Activated T-helper 1 cell treated with anti-CD3 and anti-CD28 coated beads, Interleukin-12 subunit alpha, Interleukin-12 subunit beta, Interleukin-2, Interleukin-4 antibody, amounts not matched to agents 30 ng/mL and 10 ng/mL and 1 ng/mL, durations not matched to agents 14 hours and 24 hours and 36 hours (primary cell): ENCODE measurements at regions not wholly inside any gene's neighbourhood (a gene's known extent, or its start where the extent isn't known, plus 50 kb on each side); places are given as distances from the start of the nearest gene placed in this dataset.

Source experiments
- DNase-seq: peaks from one replicate; pipeline ENCODE4 v3.0.0; 2021; ENCODE audit warnings: low spot score
- H3K27ac Mint-ChIP-seq: one replicate; pipeline ENCODE4 v1.8.0; 2021; ENCODE audit warnings: mild to moderate bottlenecking, mixed read lengths
- H3K27me3 Mint-ChIP-seq: one replicate; pipeline ENCODE4 v1.8.0; 2022; ENCODE audit warnings: mild to moderate bottlenecking, moderate library complexity, mixed read lengths; ENCODE audit not compliant: insufficient read depth
- H3K36me3 Mint-ChIP-seq: one replicate; pipeline ENCODE4 v1.8.0; 2021; ENCODE audit warnings: low read depth, mixed read lengths
- H3K4me1 Mint-ChIP-seq: one replicate; pipeline ENCODE4 v1.8.0; 2021; ENCODE audit warnings: low read depth, mixed read lengths
- H3K4me3 Mint-ChIP-seq: one replicate; pipeline ENCODE4 v1.8.0; 2021; ENCODE audit warnings: mild to moderate bottlenecking, moderate library complexity, mixed read lengths
- H3K9me3 Mint-ChIP-seq: one replicate; pipeline ENCODE4 v1.8.0; 2021; ENCODE audit warnings: mixed read lengths
- intact Hi-C: fragments of 100-400 bp; cut with micrococcal nuclease; formaldehyde crosslinking; loops from one replicate; pipeline ENCODE4 v1.15.1; 2024

- no peaks in the 10 kb centered on the region for H3K36me3 Mint-ChIP-seq
- peaks cover 3% of the 10 kb centered on the region for H3K27me3 Mint-ChIP-seq
Measured at GRCh38 chr5:67372887-67373286, 176.3 kb upstream of the CD180 start.

GRCh38 chr5:67371924-67372323 lies 175.3 kb upstream of the CD180 start:
- H3K4me3 Mint-ChIP-seq: no peak overlapping the region
- intact Hi-C loops: loop anchor here (10.0 kb wide), 1 partner anchor 883 kb away; no protein-coding TSS in a partner anchor
- peaks cover 3% of the 10 kb centered on the region for H3K27me3 Mint-ChIP-seq
- no peak for DNase-seq
- no peak overlapping the region for H3K27ac Mint-ChIP-seq
- no peaks in the 10 kb centered on the region for H3K4me1 Mint-ChIP-seq
- peaks cover 2% of the 10 kb centered on the region for H3K9me3 Mint-ChIP-seq
- H3K36me3 Mint-ChIP-seq: no peaks in the 10 kb centered on the region

More at GRCh38 chr5:67372887-67373286, 176.3 kb upstream of the CD180 start:
- no peak overlapping the region for H3K27ac Mint-ChIP-seq
- H3K4me1 Mint-ChIP-seq: no peaks in the 10 kb centered on the region
- H3K9me3 Mint-ChIP-seq: peaks cover 2% of the 10 kb centered on the region
- no peak for DNase-seq
- intact Hi-C loops: loop anchor here (10.0 kb wide), 1 partner anchor 882 kb away; no protein-coding TSS in a partner anchor
- no peak overlapping the region for H3K4me3 Mint-ChIP-seq

- no peak overlapping the region for H3K4me3 Mint-ChIP-seq
- no peaks in the 10 kb centered on the region for H3K4me1 Mint-ChIP-seq
- intact Hi-C loops: no loop called here
- no peaks in the 10 kb centered on the region for H3K36me3 Mint-ChIP-seq
- DNase-seq: no peak
- peaks cover 3% of the 10 kb centered on the region for H3K27me3 Mint-ChIP-seq
- H3K27ac Mint-ChIP-seq: no peak overlapping the region
- H3K9me3 Mint-ChIP-seq: peaks cover 2% of the 10 kb centered on the region
Measured at GRCh38 chr5:67366691-67367395, 170.2 kb upstream of the CD180 start.

- Mint-ChIP-seq H3K4me3 (no peak overlapping the region), H3K27ac (no peak overlapping the region), H3K4me1 (no peaks in the 10 kb centered on the region), H3K27me3 (peaks cover 3% of the 10 kb centered on the region), H3K9me3 (peaks cover 2% of the 10 kb centered on the region), H3K36me3 (no peaks in the 10 kb centered on the region)
- no peak for DNase-seq
- intact Hi-C loops: no loop called here
Measured at GRCh38 chr5:67366276-67366675, 169.7 kb upstream of the CD180 start.

- Mint-ChIP-seq H3K27ac (no peak overlapping the region), H3K27me3 (peaks cover 3% of the 10 kb centered on the region), H3K4me3 (no peak overlapping the region), H3K9me3 (peaks cover 2% of the 10 kb centered on the region), H3K36me3 (no peaks in the 10 kb centered on the region), H3K4me1 (peaks cover 9% of the 10 kb centered on the region)
- no peak for DNase-seq
- intact Hi-C loops: no loop called here
Measured at GRCh38 chr5:67364381-67364970, 167.9 kb upstream of the CD180 start.

- peaks cover 9% of the 10 kb centered on the region for H3K4me1 Mint-ChIP-seq
- no peak for DNase-seq
- intact Hi-C loops: no loop called here
- H3K36me3 Mint-ChIP-seq: no peaks in the 10 kb centered on the region
- no peak overlapping the region for H3K4me3 Mint-ChIP-seq
- H3K27me3 Mint-ChIP-seq: peaks cover 3% of the 10 kb centered on the region
- H3K9me3 Mint-ChIP-seq: no peaks in the 10 kb centered on the region
- no peak overlapping the region for H3K27ac Mint-ChIP-seq
Measured at GRCh38 chr5:67363963-67364362, 167.4 kb upstream of the CD180 start.

- no peaks in the 10 kb centered on the region for H3K27me3 Mint-ChIP-seq
- no peak overlapping the region for H3K4me3 Mint-ChIP-seq
- no peak overlapping the region for H3K27ac Mint-ChIP-seq
- no peaks in the 10 kb centered on the region for H3K9me3 Mint-ChIP-seq
- no peaks in the 10 kb centered on the region for H3K36me3 Mint-ChIP-seq
- peaks cover 9% of the 10 kb centered on the region for H3K4me1 Mint-ChIP-seq
- intact Hi-C loops: no loop called here
- no peak for DNase-seq
Measured at GRCh38 chr5:67363180-67363709, 166.6 kb upstream of the CD180 start.

GRCh38 chr5:67361932-67362729 lies 165.5 kb upstream of the CD180 start:
- no peaks in the 10 kb centered on the region for H3K27me3 Mint-ChIP-seq

GRCh38 chr5:67360047-67360446 lies 163.4 kb upstream of the CD180 start:
- Mint-ChIP-seq H3K9me3 (no peaks in the 10 kb centered on the region), H3K4me3 (no peak overlapping the region), H3K36me3 (no peaks in the 10 kb centered on the region), H3K27me3 (peaks cover 2% of the 10 kb centered on the region), H3K4me1 (peaks cover 9% of the 10 kb centered on the region), H3K27ac (no peak overlapping the region)
- intact Hi-C loops: no loop called here
- DNase-seq: no peak

More at GRCh38 chr5:67361932-67362729, 165.5 kb upstream of the CD180 start:
- H3K27ac Mint-ChIP-seq: no peak overlapping the region
- no peak for DNase-seq
- peaks cover 9% of the 10 kb centered on the region for H3K4me1 Mint-ChIP-seq
- no peak overlapping the region for H3K4me3 Mint-ChIP-seq
- no peaks in the 10 kb centered on the region for H3K9me3 Mint-ChIP-seq
- intact Hi-C loops: no loop called here
- H3K36me3 Mint-ChIP-seq: no peaks in the 10 kb centered on the region

- Mint-ChIP-seq H3K4me3 (no peak overlapping the region), H3K36me3 (no peaks in the 10 kb centered on the region), H3K27ac (no peak overlapping the region), H3K4me1 (peaks cover 9% of the 10 kb centered on the region), H3K9me3 (no peaks in the 10 kb centered on the region), H3K27me3 (peaks cover 3% of the 10 kb centered on the region)
- intact Hi-C loops: no loop called here
- no peak for DNase-seq
Measured at GRCh38 chr5:67358186-67358585, 161.6 kb upstream of the CD180 start.

GRCh38 chr5:67355120-67355713 lies 158.6 kb upstream of the CD180 start:
- Mint-ChIP-seq H3K4me1 (peaks cover 14% of the 10 kb centered on the region), H3K36me3 (no peaks in the 10 kb centered on the region), H3K27ac (no peak overlapping the region), H3K4me3 (no peak overlapping the region), H3K27me3 (peaks cover 3% of the 10 kb centered on the region), H3K9me3 (no peaks in the 10 kb centered on the region)
- DNase-seq: no peak
- intact Hi-C loops: no loop called here

- H3K4me1 Mint-ChIP-seq: peaks cover 9% of the 10 kb centered on the region
- no peaks in the 10 kb centered on the region for H3K36me3 Mint-ChIP-seq
- no peak for DNase-seq
- intact Hi-C loops: no loop called here
- no peaks in the 10 kb centered on the region for H3K9me3 Mint-ChIP-seq
- H3K4me3 Mint-ChIP-seq: no peak overlapping the region
- H3K27me3 Mint-ChIP-seq: peaks cover 3% of the 10 kb centered on the region
- no peak overlapping the region for H3K27ac Mint-ChIP-seq
Measured at GRCh38 chr5:67353500-67354450, 157.2 kb upstream of the CD180 start.
